GM12878 (cell line): ENCODE measurements at regions not wholly inside any gene's neighbourhood (a gene's known extent, or its start where the extent isn't known, plus 50 kb on each side); places are given as distances from the start of the nearest gene placed in this dataset.

Source experiments
- ATAC-seq: fragments of 200-7000 bp; cut with Tn5 transposase; 3 replicates; pipeline ENCODE4 v1.9.1; 2020; ENCODE audit warnings: mild to moderate bottlenecking, moderate library complexity
- BruUV-seq: library from RNA; stranded (reverse); fragments of 400-500 nt; replicated peaks from 2 replicates; lab custom pipeline; 2021; lab: Mats Ljungman, UMichigan
- CTCF ChIA-PET: fragments of 300-600 bp; sonication (Branson Sonifier 250); formaldehyde crosslinking; extraction: SDS; loops from one replicate; lab custom pipeline; 2021; ENCODE audit warnings: inconsistent platforms; lab: Yijun Ruan, JAX
- POLR2A ChIA-PET: fragments of 350-600 bp; formaldehyde crosslinking; extraction: SDS; loops from one replicate; lab custom pipeline; 2021; ENCODE audit warnings: inconsistent platforms; lab: Charles Lee
- RAD21 ChIA-PET: fragments of 300-600 bp; sonication (Branson Sonifier 250); formaldehyde crosslinking; loops from one replicate; lab custom pipeline; 2023; ENCODE audit warnings: antibody characterized with exemption; ENCODE audit not compliant: unreplicated experiment; lab: Charles Lee
- SMC1A ChIA-PET: fragments of 300-600 bp; sonication (Branson Sonifier 250); formaldehyde crosslinking; loops from one replicate; lab custom pipeline; 2023; ENCODE audit not compliant: unreplicated experiment, uncharacterized antibody; lab: Charles Lee
- DNase-seq: peaks from one replicate; pipeline ENCODE4 v3.0.0-alpha.2; 2011; ENCODE audit warnings: low read depth, low spot score
- FAIRE-seq: peaks from 3 replicates; lab custom pipeline; 2011; peaks lifted over from hg19 to GRCh38; lab: Jason Lieb, UNC
- H2AFZ ChIP-seq: 2 replicates; pipeline ENCODE4 v1.6.0; 2011; ENCODE audit warnings: low read depth, low read length, control low read depth; ENCODE audit not compliant: control insufficient read depth
- H3K27ac ChIP-seq: 2 replicates; pipeline ENCODE4 v1.5.1; 2011; ENCODE audit warnings: control low read depth; ENCODE audit not compliant: control insufficient read depth, insufficient read depth
- H3K27me3 ChIP-seq, 2 experiments: replicated peaks in 1 of 2; 2 replicates each; pipeline versions ENCODE4 v1.6.0 to v1.6.1; 2011; ENCODE audit warnings: low read length in 1 of 2; ENCODE audit not compliant: control insufficient read depth in 2 of 2, insufficient read depth in 2 of 2
- H3K36me3 ChIP-seq, 2 experiments: 2 replicates each; pipeline ENCODE4 v1.5.1; 2011; ENCODE audit warnings: low read length in 1 of 2; ENCODE audit not compliant: control insufficient read depth in 2 of 2, insufficient read depth in 2 of 2
- H3K4me1 ChIP-seq: 2 replicates; pipeline ENCODE4 v1.6.1; 2011; ENCODE audit warnings: mild to moderate bottlenecking, low read length, moderate library complexity, mixed read lengths; ENCODE audit not compliant: control insufficient read depth, insufficient read depth
- H3K4me2 ChIP-seq: 2 replicates; pipeline ENCODE4 v1.6.0; 2011; ENCODE audit warnings: control low read depth; ENCODE audit not compliant: control insufficient read depth, insufficient read depth
- H3K4me3 ChIP-seq: fragments of 200-600 bp; sonication (generic); 2 replicates; pipeline ENCODE4 v1.5.1; 2016
- H3K79me2 ChIP-seq: 2 replicates; pipeline ENCODE4 v1.6.0; 2011; ENCODE audit warnings: low read length; ENCODE audit not compliant: control insufficient read depth, insufficient read depth
- H3K9ac ChIP-seq: 2 replicates; pipeline ENCODE4 v1.8.0; 2011; ENCODE audit warnings: low read length, control low read depth, mixed read lengths; ENCODE audit not compliant: control insufficient read depth, insufficient read depth
- H3K9me3 ChIP-seq: replicated peaks from 3 replicates; pipeline ENCODE4 v1.5.1; 2011; ENCODE audit warnings: mild to moderate bottlenecking, low read length; ENCODE audit not compliant: control insufficient read depth, insufficient read depth
- H4K20me1 ChIP-seq: 2 replicates; pipeline ENCODE4 v1.6.0; 2011; ENCODE audit not compliant: control insufficient read depth, insufficient read depth
- BACH1 ChIP-seq: fragments of 450-650 bp; IDR thresholded peaks from 2 replicates; pipeline ENCODE4 v1.6.1; 2017; ENCODE audit warnings: mild to moderate bottlenecking, borderline replicate concordance
- BMI1 ChIP-seq: fragments of 450-650 bp; IDR thresholded peaks from 2 replicates; pipeline ENCODE4 v1.6.1; 2016; ENCODE audit warnings: mild to moderate bottlenecking, moderate library complexity, borderline replicate concordance
- CHD2 ChIP-seq: IDR thresholded peaks from 2 replicates; pipeline ENCODE4 v1.6.1; 2011; ENCODE audit warnings: low read depth, low read length, improper control_type of control experiment, borderline replicate concordance
- KDM1A ChIP-seq: fragments of 200-600 bp; sonication (generic); IDR thresholded peaks from 2 replicates; pipeline ENCODE4 v1.6.1; 2016; ENCODE audit warnings: borderline replicate concordance
- KLF5 ChIP-seq: fragments of 450-650 bp; IDR thresholded peaks from 2 replicates; pipeline ENCODE4 v1.6.1; 2014; ENCODE audit warnings: mild to moderate bottlenecking; ENCODE audit not compliant: partially characterized antibody
- MAX ChIP-seq: IDR thresholded peaks from 2 replicates; pipeline ENCODE4 v1.6.1; 2012; ENCODE audit warnings: low read depth, low read length, improper control_type of control experiment
- MTA2 ChIP-seq: fragments of 450-650 bp; IDR thresholded peaks from 2 replicates; pipeline ENCODE4 v1.6.1; 2016; ENCODE audit warnings: low read depth, mild to moderate bottlenecking, moderate library complexity
- NFXL1 ChIP-seq: fragments of 450-650 bp; IDR thresholded peaks from 2 replicates; pipeline ENCODE4 v1.6.1; 2017; ENCODE audit warnings: antibody characterized with exemption, mild to moderate bottlenecking, borderline replicate concordance
- NFYB ChIP-seq: IDR thresholded peaks from 2 replicates; pipeline ENCODE4 v1.6.1; 2011; ENCODE audit warnings: low read depth, mild to moderate bottlenecking, low read length, improper control_type of control experiment, moderate library complexity; ENCODE audit not compliant: insufficient read depth
- POLR2AphosphoS2 ChIP-seq: IDR thresholded peaks from 2 replicates; pipeline ENCODE4 v1.6.1; 2011; ENCODE audit warnings: low read depth, mild to moderate bottlenecking, low read length, improper control_type of control experiment, moderate library complexity
- SKIL ChIP-seq: fragments of 450-650 bp; IDR thresholded peaks from 2 replicates; pipeline ENCODE4 v1.6.1; 2017; ENCODE audit warnings: mild to moderate bottlenecking, low read depth, inconsistent platforms; ENCODE audit not compliant: poor library complexity, severe bottlenecking
- SMARCA5 ChIP-seq: fragments of 450-650 bp; IDR thresholded peaks from 2 replicates; pipeline ENCODE4 v1.6.1; 2017; ENCODE audit warnings: mild to moderate bottlenecking
- TCF12 ChIP-seq: IDR thresholded peaks from 2 replicates; pipeline ENCODE4 v1.6.1; 2011; ENCODE audit warnings: low read depth, mild to moderate bottlenecking, low read length
- YBX1 ChIP-seq: fragments of 450-650 bp; IDR thresholded peaks from 2 replicates; pipeline ENCODE4 v1.6.1; 2016; ENCODE audit warnings: antibody characterized with exemption
- WGBS: methylation state at CpG from one replicate; pipeline ENCODE4 v1.1.6; 2016; ENCODE audit warnings: low lambda C conversion rate; ENCODE audit not compliant: insufficient replicate concordance, insufficient coverage; ENCODE audit errors: missing lambda C conversion rate; 5-methylcytosine and 5-hydroxymethylcytosine counted together
- in situ Hi-C: fragments of 300-500 bp; cut with MboI; formaldehyde crosslinking; loops from 9 replicates; pipeline ENCODE4 v1.14.3; 2018; ENCODE audit warnings: mixed read lengths
- intact Hi-C: fragments of 100-400 bp; cut with micrococcal nuclease; formaldehyde crosslinking; loops from one replicate; pipeline ENCODE4 v1.14.2; 2022; ENCODE audit not compliant: unreplicated experiment
- TF ChIP-seq, protein P1 (sequence below): fragments of 450-650 bp; IDR thresholded peaks from 2 replicates; pipeline ENCODE4 v1.6.1; 2017; ENCODE audit warnings: mild to moderate bottlenecking
- TF ChIP-seq, protein P2 (sequence below): IDR thresholded peaks from 2 replicates; pipeline ENCODE4 v1.6.1; 2012; ENCODE audit warnings: low read depth, low read length, improper control_type of control experiment
- TF ChIP-seq, protein P3 (sequence below): fragments of 450-650 bp; IDR thresholded peaks from 2 replicates; pipeline ENCODE4 v1.6.1; 2018; ENCODE audit warnings: borderline replicate concordance, mild to moderate bottlenecking; ENCODE audit not compliant: partially characterized antibody

- ATAC-seq (no peak), DNase-seq (no peak), FAIRE-seq (no peak)
- 27% methylated on average over 5 of the region's 5 CpGs for WGBS
- ChIA-PET POLR2A (interaction anchor here (0.7 kb wide), 1 partner anchor 24 kb away, joined by 3 read pairs; no protein-coding TSS in a partner anchor), SMC1A (no interaction called here), CTCF (interaction anchor here (1.0 kb wide), 1 partner anchor 127 kb away, joined by 4 read pairs; no protein-coding TSS in a partner anchor), RAD21 (no interaction called here)
- H3K9ac ChIP-seq = no peak overlapping the region
- no peak overlapping the region for H3K4me2 ChIP-seq
- no peak overlapping the region for H3K27ac ChIP-seq
- intact Hi-C loops (no loop called here), in situ Hi-C loops (no loop called here)
- H2AFZ ChIP-seq = no peak overlapping the region
- H3K4me1 ChIP-seq = no peaks in the 10 kb centered on the region
- BruUV-seq = no TSS peak
- H3K79me2 ChIP-seq = no peaks in the 10 kb centered on the region
- H3K9me3 ChIP-seq = no peaks in the 10 kb centered on the region
- H4K20me1 ChIP-seq = no peaks in the 10 kb centered on the region
- H3K4me3 ChIP-seq = no peak overlapping the region
- H3K27me3 ChIP-seq = no peaks in the 10 kb centered on the region
- H3K36me3 ChIP-seq = no peaks in the 10 kb centered on the region
- TF ChIP-seq MTA2 (no peak), KLF5 (no peak), NFYB (no peak), BMI1 (no peak), SKIL (no peak), KDM1A (no peak), CHD2 (no peak), POLR2AphosphoS2 (no peak), NFXL1 (no peak), MAX (no peak), TCF12 (no peak), SMARCA5 (no peak), BACH1 (no peak), YBX1 (no peak)
- TF ChIP-seq, protein P1, sequence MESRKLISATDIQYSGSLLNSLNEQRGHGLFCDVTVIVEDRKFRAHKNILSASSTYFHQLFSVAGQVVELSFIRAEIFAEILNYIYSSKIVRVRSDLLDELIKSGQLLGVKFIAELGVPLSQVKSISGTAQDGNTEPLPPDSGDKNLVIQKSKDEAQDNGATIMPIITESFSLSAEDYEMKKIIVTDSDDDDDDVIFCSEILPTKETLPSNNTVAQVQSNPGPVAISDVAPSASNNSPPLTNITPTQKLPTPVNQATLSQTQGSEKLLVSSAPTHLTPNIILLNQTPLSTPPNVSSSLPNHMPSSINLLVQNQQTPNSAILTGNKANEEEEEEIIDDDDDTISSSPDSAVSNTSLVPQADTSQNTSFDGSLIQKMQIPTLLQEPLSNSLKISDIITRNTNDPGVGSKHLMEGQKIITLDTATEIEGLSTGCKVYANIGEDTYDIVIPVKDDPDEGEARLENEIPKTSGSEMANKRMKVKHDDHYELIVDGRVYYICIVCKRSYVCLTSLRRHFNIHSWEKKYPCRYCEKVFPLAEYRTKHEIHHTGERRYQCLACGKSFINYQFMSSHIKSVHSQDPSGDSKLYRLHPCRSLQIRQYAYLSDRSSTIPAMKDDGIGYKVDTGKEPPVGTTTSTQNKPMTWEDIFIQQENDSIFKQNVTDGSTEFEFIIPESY = no peak
- TF ChIP-seq, protein P2, sequence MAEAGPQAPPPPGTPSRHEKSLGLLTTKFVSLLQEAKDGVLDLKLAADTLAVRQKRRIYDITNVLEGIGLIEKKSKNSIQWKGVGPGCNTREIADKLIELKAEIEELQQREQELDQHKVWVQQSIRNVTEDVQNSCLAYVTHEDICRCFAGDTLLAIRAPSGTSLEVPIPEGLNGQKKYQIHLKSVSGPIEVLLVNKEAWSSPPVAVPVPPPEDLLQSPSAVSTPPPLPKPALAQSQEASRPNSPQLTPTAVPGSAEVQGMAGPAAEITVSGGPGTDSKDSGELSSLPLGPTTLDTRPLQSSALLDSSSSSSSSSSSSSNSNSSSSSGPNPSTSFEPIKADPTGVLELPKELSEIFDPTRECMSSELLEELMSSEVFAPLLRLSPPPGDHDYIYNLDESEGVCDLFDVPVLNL = no peak
- TF ChIP-seq, protein P3, sequence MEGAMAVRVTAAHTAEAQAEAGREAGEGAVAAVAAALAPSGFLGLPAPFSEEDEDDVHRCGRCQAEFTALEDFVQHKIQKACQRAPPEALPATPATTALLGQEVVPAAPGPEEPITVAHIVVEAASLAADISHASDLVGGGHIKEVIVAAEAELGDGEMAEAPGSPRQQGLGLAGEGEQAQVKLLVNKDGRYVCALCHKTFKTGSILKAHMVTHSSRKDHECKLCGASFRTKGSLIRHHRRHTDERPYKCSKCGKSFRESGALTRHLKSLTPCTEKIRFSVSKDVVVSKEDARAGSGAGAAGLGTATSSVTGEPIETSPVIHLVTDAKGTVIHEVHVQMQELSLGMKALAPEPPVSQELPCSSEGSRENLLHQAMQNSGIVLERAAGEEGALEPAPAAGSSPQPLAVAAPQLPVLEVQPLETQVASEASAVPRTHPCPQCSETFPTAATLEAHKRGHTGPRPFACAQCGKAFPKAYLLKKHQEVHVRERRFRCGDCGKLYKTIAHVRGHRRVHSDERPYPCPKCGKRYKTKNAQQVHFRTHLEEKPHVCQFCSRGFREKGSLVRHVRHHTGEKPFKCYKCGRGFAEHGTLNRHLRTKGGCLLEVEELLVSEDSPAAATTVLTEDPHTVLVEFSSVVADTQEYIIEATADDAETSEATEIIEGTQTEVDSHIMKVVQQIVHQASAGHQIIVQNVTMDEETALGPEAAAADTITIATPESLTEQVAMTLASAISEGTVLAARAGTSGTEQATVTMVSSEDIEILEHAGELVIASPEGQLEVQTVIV = no peak
These were observed 1189.2 kb downstream of the EFNB2 start for GRCh38 chr13:105346141-105346775.
